NCI-H2107 treated with DMSO at 0.1 percent for 48 hours (cell line): ENCODE measurements at regions not wholly inside any gene's neighbourhood (a gene's known extent, or its start where the extent isn't known, plus 50 kb on each side); places are given as distances from the start of the nearest gene placed in this dataset.

ENCODE experiments used
- DNase-seq: peaks from one replicate; lab custom pipeline; 2025; ENCODE audit not compliant: unreplicated experiment; lab: John Stamatoyannopoulos, UW

GRCh38 chr12:90280033-90280432, 571.4 kb upstream of the ATP2B1 start:
- DNase-seq, result no peak

DNA sequence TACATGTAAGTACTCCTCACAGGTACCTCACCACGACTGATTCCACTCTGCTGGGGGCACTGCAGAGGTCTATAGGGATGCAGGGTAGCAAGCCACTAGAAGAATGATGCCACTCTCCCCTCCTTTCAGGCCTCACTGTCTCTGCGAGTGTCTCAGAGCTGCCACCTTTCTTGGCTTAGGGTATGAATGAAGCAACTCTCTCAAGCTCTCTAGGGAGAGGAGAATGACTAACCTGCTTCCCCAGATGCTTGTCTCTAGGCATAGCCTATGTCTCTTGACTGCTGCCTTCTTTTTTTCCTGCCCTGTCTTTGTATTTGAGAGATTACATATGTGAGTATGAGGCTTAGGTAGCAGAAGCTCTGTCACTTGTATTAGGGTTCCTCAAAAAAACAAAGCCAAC, 566.5 kb upstream of the ATP2B1 start:
- no peak for DNase-seq

- no peak for DNase-seq
These were observed 565.8 kb upstream of the ATP2B1 start for GRCh38 chr12:90274407-90274806.

DNA sequence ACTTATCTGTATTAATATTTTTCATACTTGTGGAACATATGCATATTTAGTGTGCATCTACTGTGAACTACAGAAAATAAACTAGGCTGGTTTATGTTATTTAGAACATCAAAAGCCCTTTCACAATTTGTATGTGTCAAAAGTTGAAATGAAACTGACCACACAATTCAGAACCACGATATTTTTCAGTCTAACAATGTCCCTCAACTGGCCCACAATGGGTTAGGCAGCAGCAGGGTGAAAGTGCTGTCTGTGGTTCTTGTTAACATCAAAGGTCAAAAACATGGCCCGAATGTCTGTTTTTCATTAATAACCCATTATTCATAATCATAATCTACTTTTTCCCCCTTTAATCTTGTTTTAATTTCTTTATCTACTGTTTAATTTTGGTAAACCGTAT, 559.9 kb upstream of the ATP2B1 start:
- no peak for DNase-seq

DNA sequence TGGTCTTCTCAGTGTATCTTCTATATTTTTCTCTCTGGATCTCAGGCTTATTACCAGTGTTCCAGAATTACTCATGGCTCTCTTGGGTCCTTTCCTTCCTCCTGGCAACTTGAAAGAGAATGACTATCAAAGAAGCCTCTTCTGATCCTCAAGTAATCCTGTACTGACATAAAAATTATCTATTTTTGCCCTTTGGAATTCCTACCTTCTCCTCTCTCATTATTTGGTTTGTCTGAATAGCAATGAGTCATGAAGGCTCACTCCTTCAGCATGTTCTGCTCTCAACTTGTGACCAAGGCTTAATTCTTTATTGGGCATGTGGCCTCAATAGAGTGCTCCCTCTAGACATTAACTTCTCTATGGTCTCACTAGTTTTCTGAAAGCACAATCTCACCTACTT, 553.6 kb upstream of the ATP2B1 start:
- DNase-seq, result no peak

- DNase-seq, result no peak
These were observed 552.6 kb upstream of the ATP2B1 start for GRCh38 chr12:90261283-90261682.

GRCh38 chr12:90260136-90260535, 551.5 kb upstream of the ATP2B1 start:
- DNase-seq, result no peak

DNA sequence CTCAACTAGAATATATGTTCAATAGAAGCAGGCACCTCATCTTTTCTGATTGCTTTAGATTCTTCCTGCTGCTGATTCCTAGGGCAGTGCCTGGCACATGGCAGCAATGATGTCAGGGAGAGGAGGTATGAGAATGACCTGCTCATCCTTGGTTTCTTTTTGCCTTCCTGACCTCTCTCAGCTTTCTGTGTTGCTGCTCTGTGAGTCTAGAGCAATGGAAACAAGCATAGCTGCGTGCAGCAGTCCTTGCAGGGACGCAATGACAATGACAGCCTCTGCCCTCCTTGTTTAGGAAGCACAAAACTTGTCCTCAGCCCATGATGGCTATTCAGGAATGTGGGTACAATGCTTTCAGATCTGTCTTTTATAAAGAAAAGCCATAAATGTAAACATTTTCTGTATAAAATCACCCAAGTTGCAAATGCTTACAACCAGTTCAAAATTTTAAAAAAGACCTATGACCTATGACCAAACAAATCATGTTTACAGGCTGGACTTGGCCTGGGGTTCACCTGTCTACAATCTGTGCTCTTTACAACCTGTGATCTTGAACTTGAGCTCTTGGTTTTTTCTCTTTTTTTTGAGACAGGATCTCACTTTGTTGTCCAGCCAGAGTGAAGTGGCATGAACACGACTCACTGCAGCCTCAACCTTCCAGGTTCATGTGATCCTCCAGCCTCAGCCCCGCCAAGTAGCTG, 549.4 kb upstream of the ATP2B1 start:
- DNase-seq, result no peak

DNA sequence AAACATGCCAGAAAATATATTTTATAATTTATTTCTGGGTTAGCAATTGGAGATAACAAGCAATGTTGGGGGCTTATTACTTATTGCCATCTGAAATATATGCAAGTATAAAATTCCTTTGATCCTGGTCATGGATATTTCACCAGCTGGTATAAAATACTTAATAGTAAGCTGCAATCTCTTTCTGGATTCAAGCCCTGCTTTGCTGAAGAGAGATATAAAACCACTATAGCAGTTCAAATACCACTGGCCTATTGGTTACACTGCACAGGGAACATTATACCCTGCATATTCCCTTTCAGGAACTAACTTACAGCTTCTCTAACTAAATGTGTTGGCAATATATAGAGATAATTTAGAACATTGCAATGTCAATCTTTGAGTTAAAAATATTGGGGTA, 546.2 kb upstream of the ATP2B1 start:
- DNase-seq, result no peak

DNA sequence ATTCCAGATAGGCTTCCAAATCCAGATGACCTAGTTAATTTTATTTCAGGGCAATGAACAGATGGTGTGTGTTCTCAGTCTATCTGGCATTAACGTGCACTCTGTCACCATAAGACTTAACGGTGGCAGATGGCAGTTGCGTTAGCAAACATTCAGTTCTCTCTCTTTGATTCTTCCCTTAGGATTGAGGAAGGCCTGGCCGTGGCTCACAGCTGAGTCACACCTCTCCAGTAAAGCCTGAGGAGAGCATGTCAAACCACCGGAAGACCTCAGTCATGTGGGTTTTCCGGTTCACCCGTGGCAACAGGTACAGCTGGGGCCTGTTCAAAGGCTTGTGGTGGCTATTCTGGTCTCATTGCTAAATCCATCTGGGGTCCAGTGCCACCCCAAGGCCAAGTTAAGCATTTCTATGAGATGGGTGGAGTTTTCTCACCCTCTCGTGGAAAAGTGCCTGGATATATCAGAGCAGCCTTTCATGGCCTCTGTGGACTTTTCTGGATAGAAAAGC, 545.1 kb upstream of the ATP2B1 start:
- DNase-seq, result no peak

GRCh38 chr12:90253136-90253535, 544.5 kb upstream of the ATP2B1 start:
- no peak for DNase-seq

- DNase-seq, result no peak
These were observed 542.1 kb upstream of the ATP2B1 start for GRCh38 chr12:90250766-90251165.

DNA sequence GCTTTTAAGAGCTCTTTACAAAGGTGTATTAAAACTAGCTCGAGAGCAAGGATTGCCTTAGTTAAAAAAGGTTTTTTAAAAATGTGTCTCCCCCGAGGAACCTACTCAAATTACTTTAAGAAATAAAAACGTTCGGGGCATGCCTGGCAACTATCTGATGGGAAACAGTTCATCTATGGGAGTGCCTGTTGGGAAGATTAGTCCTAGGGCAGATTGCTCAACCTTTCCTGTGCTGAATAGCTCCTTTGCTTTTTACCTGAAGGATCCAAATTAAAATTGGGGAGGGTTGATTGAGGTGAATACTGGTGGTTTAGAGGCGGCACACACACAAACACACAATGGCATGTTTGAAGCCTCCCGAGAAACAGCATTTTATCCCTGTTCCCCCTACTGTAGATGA, 541.4 kb upstream of the ATP2B1 start:
- DNase-seq, result no peak

- DNase-seq, result no peak
These were observed 538.0 kb upstream of the ATP2B1 start for GRCh38 chr12:90246688-90247087.

DNA sequence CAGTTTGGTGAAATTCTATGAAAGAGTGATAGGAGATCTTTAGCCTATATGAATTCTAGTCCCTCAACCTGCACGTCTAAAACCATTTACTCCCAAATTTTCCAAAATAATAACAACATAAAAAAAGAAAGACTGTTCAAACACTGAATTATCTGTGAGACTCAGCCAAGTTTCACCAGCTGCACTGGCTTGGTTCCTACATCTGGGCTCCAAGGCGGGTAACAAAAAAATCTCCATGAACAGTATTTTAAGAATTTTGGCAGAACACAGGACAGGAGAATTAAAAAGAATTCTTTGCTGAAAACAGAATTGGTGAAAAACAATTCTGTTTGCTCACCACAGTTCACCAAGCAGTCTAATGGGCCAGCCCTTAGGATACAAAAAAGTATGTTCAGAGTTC, 536.8 kb upstream of the ATP2B1 start:
- DNase-seq, result no peak

- DNase-seq, result no peak
These were observed 535.6 kb upstream of the ATP2B1 start for GRCh38 chr12:90244232-90244631.

DNA sequence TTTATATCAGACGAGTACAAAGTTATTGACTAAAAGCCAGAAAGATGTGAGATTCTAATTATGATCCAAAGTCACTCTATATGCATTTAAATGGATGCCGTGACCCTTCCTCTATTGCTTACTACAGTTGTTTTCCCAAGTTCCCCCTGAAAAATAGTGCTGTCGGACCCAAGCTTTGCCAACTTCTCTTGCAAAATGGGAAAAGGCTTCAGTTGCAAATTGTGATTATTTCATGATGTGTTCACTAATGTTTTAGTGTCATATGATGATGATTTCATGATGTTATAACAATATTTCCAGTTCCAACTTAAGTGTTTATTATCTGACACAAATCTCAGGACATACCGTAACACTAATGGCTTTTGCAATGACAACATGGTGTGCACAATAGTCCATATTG, 534.6 kb upstream of the ATP2B1 start:
- DNase-seq, result no peak

DNA sequence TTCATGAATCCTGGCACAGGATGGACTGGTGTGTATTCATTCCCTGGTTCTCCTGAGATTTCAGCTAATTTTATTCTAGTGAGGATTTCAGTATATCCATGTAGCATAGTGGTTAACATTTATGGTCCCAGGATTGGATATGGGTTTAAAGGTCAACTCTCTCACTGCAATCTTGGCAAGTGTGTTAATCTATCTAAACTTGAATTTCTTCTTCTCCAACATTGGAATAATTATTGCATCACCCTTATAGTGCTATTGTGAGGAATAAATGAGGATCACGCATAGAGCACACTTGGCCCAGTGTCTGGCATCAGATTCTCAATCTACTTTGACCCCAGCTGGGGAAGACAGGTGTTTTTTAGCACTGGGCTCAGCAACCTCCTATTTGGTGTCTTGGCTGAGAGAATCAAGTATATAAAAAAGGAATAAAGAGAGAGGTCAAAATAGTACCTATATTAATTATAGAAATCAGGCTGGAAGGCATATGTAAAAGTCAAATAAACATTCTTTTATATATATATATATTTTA, 531.2 kb upstream of the ATP2B1 start:
- no peak for DNase-seq

- DNase-seq, result no peak
These were observed 530.1 kb upstream of the ATP2B1 start for GRCh38 chr12:90238663-90239271.

GRCh38 chr12:90237841-90238240, 529.2 kb upstream of the ATP2B1 start:
- no peak for DNase-seq

- DNase-seq, result no peak
These were observed 527.0 kb upstream of the ATP2B1 start for GRCh38 chr12:90235642-90236041.

GRCh38 chr12:90234472-90234871, 525.8 kb upstream of the ATP2B1 start:
- DNase-seq, result no peak
